Heart left ventricle (tissue), 16 donors: ENCODE measurements at regions not wholly inside any gene's neighbourhood (a gene's known extent, or its start where the extent isn't known, plus 50 kb on each side); places are given as distances from the start of the nearest gene placed in this dataset.

Experiments
- ATAC-seq, 4 donors: fragments of 200-7000 bp; cut with Tn5 transposase; one replicate each; pipeline ENCODE4 v1.9.1; 2020 to 2022; ENCODE audit warnings: moderate library complexity in 4 of 4, mild to moderate bottlenecking in 3 of 4, moderate number of reproducible peaks in 1 of 4
- DNase-seq, 5 donors: peaks; one replicate each; pipeline ENCODE4 v3.0.0-alpha.2; 2020
- H3K27ac ChIP-seq, 12 donors: fragments of 200-600 bp; sonication (generic) in 4 of 12; one replicate each; pipeline versions ENCODE4 v1.5.0 to v1.8.0; 2016 to 2022; ENCODE audit warnings: mild to moderate bottlenecking in 2 of 12
- H3K27me3 ChIP-seq, 9 donors: fragments of 200-600 bp; sonication (generic) in 2 of 9; one replicate each; pipeline versions ENCODE4 v1.5.1 to v1.8.0; 2016 to 2022; ENCODE audit warnings: mild to moderate bottlenecking in 3 of 9
- H3K36me3 ChIP-seq, 9 donors: fragments of 200-600 bp; sonication (generic) in 2 of 9; one replicate each; pipeline versions ENCODE4 v1.5.0 to v1.8.0; 2018 to 2022; ENCODE audit warnings: mild to moderate bottlenecking in 2 of 9
- H3K4me1 ChIP-seq, 12 donors: fragments of 200-600 bp; sonication (generic) in 4 of 12; one replicate each; pipeline versions ENCODE4 v1.5.0 to v1.8.0; 2016 to 2022; ENCODE audit warnings: mild to moderate bottlenecking in 3 of 12
- H3K4me3 ChIP-seq, 12 donors: fragments of 200-600 bp; sonication (generic) in 4 of 12; one replicate each; pipeline versions ENCODE4 v1.5.0 to v1.8.0; 2017 to 2022; ENCODE audit warnings: mild to moderate bottlenecking in 9 of 12, moderate library complexity in 4 of 12
- H3K9me3 ChIP-seq, 12 donors: fragments of 200-600 bp; sonication (generic) in 4 of 12; one replicate each; pipeline versions ENCODE4 v1.5.0 to v1.8.0; 2016 to 2022; ENCODE audit warnings: mild to moderate bottlenecking in 1 of 12
- POLR2A ChIP-seq, 2 donors: fragments of 450-650 bp; IDR thresholded peaks; one replicate each; pipeline ENCODE4 v1.6.1; 2017; ENCODE audit warnings: antibody characterized with exemption in 2 of 2, mild to moderate bottlenecking in 2 of 2, moderate library complexity in 2 of 2
- WGBS, 4 donors: extraction: QIAGEN DNeasy Blood & Tissue Kit in 2 of 4; methylation state at CpG; one replicate each; pipeline versions ENCODE4 v1.1.5 to v1.1.7; 2013 to 2018; 5-methylcytosine and 5-hydroxymethylcytosine counted together
- intact Hi-C, 10 donors: fragments of 100-400 bp; cut with DNase I; formaldehyde crosslinking; loops; one replicate each; pipeline versions ENCODE4 v1.11.1 to v1.14.2; 2022
- TF ChIP-seq, protein P1 (sequence below), 12 donors: fragments of 200-600 bp; sonication (generic) in 4 of 12; IDR thresholded peaks; one replicate each; pipeline versions ENCODE4 v1.5.0 to v1.8.0; 2018 to 2022; ENCODE audit warnings: antibody characterized with exemption in 12 of 12, mild to moderate bottlenecking in 5 of 12
- donor health status: ischemic (EF 13 %, LVEDD 7.1; RV severe dilation, severe dysfunction).
- donor health status: healthy with polysubstance abuse.
- donor health status: DM: no; HTN: yes; CAD: no.
- donor health status: DM: no; HTN: no; CAD: no.
- donor health status: ischemic (EF 25% LVEDD 6.9; RV normal size, moderate dysfunction).
- donor health status: ischemic (EF 25% LVEDD 5.7; RV mildly dilated, moderate dysfunction).
- donor health status: healthy.
- donor health status: DM: yes; HTN: yes; CAD: no.
- donor health status: ischemic (EF 35%, LVEDD 5.7; RV mildly dilated, moderate dysfunction).
- donor health status: nonischemic (EF 11% LVEDD 7.7; RV severe dilation, severe dysfunction).
- donor health status: DM: yes; HTN: yes; CAD: no.
- donor health status: PGD.
- donor health status: ischemic (EF 29% LVEDD 5.4; RV normal size, mild dysfunction).
- donor health status: nonischemic (EF 23%, LVEDD 6.1; RV moderate dilation, normal function).

DNA sequence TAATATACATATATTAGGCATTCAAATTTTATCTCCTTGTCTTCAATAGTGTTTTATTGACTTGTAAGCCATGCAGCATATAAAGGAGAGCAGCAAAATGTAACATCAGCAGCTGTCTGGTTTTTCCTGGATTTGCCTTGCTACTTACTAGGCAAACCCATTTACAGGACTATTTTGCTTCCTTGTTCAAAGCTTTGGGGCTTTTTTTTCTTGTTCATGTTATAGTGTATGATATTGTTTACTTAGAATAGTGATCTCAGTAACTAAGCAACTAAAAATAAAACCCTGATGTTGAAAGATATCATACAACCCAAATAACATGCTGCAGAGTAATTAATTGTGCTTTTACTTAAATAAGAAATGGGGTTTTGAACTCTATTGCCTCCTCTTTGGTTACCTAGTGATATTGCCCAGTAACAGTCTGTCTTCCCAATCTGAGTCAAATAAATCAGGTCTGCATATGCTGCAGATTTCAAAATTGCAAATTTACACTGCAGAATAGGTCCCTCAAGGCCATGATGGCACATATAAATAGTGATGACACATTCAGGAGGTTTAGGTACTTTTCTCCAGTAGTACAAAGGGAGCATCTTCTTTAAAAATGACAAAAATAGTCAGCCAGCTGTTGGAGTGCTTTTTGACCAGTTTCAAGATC, 578.1 kb upstream of the NECTIN3 start:
- H3K27ac ChIP-seq: no peak overlapping the region
- intact Hi-C loops: no loop called here

DNA sequence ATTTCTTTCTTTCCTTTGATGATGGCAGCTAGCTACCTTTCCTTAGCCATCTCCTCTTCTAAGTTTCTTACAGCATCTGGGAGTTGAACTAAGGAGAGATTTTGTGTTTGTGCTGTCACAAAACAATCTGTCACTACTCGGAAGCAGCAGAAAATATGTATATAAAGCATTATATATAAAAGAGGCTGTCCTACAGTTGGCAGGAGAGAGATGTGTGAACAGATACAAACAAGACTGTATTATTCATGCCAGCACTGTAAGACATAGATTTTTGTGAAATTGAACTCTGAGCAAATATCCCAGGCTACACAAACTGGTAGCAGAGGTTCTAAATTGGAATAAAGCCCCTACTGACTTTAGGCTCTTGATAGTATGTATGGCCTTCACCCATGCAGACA, 577.5 kb upstream of the NECTIN3 start:
- TF ChIP-seq POLR2A (IDR thresholded peaks at IDR 0.05): no peak
- TF ChIP-seq, protein P1, sequence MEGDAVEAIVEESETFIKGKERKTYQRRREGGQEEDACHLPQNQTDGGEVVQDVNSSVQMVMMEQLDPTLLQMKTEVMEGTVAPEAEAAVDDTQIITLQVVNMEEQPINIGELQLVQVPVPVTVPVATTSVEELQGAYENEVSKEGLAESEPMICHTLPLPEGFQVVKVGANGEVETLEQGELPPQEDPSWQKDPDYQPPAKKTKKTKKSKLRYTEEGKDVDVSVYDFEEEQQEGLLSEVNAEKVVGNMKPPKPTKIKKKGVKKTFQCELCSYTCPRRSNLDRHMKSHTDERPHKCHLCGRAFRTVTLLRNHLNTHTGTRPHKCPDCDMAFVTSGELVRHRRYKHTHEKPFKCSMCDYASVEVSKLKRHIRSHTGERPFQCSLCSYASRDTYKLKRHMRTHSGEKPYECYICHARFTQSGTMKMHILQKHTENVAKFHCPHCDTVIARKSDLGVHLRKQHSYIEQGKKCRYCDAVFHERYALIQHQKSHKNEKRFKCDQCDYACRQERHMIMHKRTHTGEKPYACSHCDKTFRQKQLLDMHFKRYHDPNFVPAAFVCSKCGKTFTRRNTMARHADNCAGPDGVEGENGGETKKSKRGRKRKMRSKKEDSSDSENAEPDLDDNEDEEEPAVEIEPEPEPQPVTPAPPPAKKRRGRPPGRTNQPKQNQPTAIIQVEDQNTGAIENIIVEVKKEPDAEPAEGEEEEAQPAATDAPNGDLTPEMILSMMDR (IDR thresholded peaks at IDR 0.05): no peak
- Histone ChIP-seq H3K36me3 (no peaks in the 10 kb centered on the region), H3K9me3 (peaks cover 0 to 4% (median 0%) of the 10 kb centered on the region in 12 donors), H3K27me3 (no peaks in the 10 kb centered on the region), H3K4me1 (no peaks in the 10 kb centered on the region), H3K4me3 (no peak overlapping the region), H3K27ac (no peak overlapping the region)
- 63 to 73% (median 68%) methylated on average over 1 of the region's 1 CpG for WGBS, 4 donors
- ATAC-seq (no peak), DNase-seq (no peak)
- intact Hi-C loops: no loop called here

More for the DNA sequence above, 578.1 kb upstream of the NECTIN3 start:
- ATAC-seq: no peak
- no peak for TF ChIP-seq POLR2A (IDR thresholded peaks at IDR 0.05)
- TF ChIP-seq, protein P1 (IDR thresholded peaks at IDR 0.05): no peak
- Histone ChIP-seq H3K27me3 (no peaks in the 10 kb centered on the region), H3K4me3 (no peak overlapping the region), H3K9me3 (peaks cover 0 to 8% (median 2%) of the 10 kb centered on the region in 12 donors), H3K4me1 (no peaks in the 10 kb centered on the region), H3K36me3 (no peaks in the 10 kb centered on the region)
- DNase-seq: no peak

DNA sequence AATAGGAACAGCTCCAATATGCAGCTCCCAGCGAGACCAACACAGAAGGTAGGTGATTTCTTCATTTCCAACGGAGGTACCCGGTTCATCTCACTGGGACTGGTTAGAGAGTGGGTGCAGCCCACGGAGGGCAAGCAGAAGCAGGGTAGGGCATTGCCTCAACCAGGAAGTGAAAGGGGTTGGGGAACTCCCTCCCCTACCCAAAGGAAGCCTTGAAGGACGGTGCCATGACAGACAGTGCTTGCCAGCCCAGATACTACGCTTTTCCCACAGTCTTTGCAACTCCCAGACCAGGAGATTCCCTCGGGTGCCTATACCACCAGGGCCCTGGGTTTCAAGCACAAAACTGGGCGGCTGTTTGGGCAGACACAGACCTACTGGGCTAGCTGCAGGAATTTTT, 576.9 kb upstream of the NECTIN3 start:
- no peaks in the 10 kb centered on the region for H3K27me3 ChIP-seq
- intact Hi-C loops: no loop called here
- H3K4me1 ChIP-seq: no peaks in the 10 kb centered on the region
- WGBS, 4 donors: 79 to 87% (median 85%) methylated on average over 8 of the region's 8 CpGs
- DNase-seq: no peak
- TF ChIP-seq POLR2A (IDR thresholded peaks at IDR 0.05): no peak
- TF ChIP-seq, protein P1 (IDR thresholded peaks at IDR 0.05): no peak
- H3K9me3 ChIP-seq: peaks cover 0 to 4% (median 0%) of the 10 kb centered on the region in 12 donors
- no peak for ATAC-seq
- no peaks in the 10 kb centered on the region for H3K36me3 ChIP-seq
- no peak overlapping the region for H3K4me3 ChIP-seq
- H3K27ac ChIP-seq: no peak overlapping the region

DNA sequence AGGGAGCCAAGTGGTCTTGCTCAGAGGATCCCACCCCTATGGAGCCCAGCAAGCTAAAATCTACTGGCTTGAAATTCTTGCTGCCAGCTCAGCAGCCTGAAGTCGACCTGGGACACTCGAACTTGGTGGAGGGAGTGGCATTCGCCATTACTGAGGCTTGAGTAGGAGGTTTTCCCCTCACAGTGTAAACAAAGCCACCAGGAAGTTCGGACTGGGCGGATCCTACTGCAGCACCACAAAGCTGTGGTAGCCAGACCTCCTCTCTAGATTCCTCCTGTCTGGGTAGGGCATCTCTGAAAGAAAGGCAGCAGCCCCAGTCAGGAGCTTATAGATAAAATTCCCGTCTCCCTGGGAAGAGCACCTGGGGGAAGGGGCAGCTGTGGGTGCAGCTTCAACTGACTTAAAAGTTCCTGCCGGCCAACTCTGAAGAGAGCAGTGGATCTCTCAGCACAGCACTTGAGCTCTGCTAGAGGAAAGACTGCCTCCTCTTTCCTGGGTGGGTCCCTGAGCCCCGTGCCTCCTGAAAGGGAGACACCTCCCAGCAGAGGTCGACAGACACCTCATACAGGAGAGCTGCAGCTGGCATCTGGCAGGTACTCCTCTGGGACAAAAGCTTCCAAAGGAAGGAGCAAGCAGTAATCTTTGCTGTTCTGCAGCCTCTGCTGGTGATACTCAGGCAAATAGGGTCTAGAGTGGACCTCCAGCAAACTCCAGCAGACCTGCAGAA, 576.3 kb upstream of the NECTIN3 start:
- no peak overlapping the region for H3K4me3 ChIP-seq
- no peak for TF ChIP-seq POLR2A (IDR thresholded peaks at IDR 0.05)
- TF ChIP-seq, protein P1 (IDR thresholded peaks at IDR 0.05): no peak
- no peak overlapping the region for H3K27ac ChIP-seq
- ATAC-seq (no peak), DNase-seq (no peak)
- peaks cover 0 to 4% (median 0%) of the 10 kb centered on the region in 12 donors for H3K9me3 ChIP-seq
- H3K27me3 ChIP-seq: no peaks in the 10 kb centered on the region
- WGBS, 4 donors: 69 to 79% (median 70%) methylated on average over 8 to 9 of the region's 9 CpGs
- intact Hi-C loops: no loop called here
- no peaks in the 10 kb centered on the region for H3K36me3 ChIP-seq
- no peaks in the 10 kb centered on the region for H3K4me1 ChIP-seq
